ENCODE measurements at regions not wholly inside any gene's neighbourhood (a gene's known extent, or its start where the extent isn't known, plus 50 kb on each side); places are given as distances from the start of the nearest gene placed in this dataset.

DNA sequence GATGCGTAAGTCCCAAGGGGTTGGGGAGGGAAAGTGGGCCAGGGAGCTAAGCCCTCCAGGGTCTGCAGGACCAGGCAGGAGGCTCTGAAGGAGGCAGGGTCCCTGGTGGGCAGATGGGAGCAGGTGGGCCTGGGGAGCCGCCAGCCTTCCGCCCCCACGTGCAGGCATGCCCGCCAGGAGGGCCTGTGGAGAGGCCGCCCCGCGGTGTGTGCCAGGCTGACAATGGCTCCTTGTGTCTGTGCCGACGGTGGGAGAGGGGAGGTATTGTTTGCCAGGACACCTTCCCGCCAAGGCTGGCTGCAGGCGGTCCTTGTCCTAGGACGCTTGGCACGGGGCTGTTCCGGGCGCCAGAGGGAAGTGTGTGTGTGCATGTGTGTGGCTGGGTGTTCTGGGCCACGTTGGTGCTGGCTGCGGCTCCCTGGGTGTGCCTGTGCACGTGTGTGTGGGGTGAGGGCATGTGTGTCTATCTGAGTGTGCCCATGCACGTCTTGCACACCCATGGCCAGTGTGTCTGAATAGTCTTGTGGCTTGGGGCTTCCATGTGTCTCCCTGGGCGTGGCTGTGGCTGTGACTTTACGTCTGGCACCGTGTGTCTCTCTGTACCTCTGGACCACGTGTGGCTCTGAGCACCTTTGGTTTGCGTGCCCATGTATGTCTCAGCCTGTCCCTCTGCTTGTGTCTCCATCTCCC lies 153.0 kb downstream of the CEBPB start:
- H3K9me1 ChIP-seq (replicated peaks; ENCODE audit: control insufficient read depth, extremely low read depth, insufficient read depth, low read length): no peaks in the 10 kb centered on the region
- FAIRE-seq: no peak
- H3K9me3 ChIP-seq (replicated peaks; ENCODE audit: control insufficient read depth, insufficient read depth, low read length): no peaks in the 10 kb centered on the region
- no TSS peak for BruUV-seq (replicated peaks)
- POLR2A ChIA-PET: no interaction called here
- CTCF ChIA-PET: no interaction called here
- DNase-seq (ENCODE audit: low read depth, low spot score): no peak
- H3K79me2 ChIP-seq (ENCODE audit: control insufficient read depth, insufficient read depth, low read length): no peaks in the 10 kb centered on the region
- TF ChIP-seq POLR2AphosphoS5 (IDR thresholded peaks at IDR 0.05; ENCODE audit: insufficient read depth, low read depth, low read length) (no peak), EZH2 (IDR thresholded peaks at IDR 0.05; ENCODE audit: borderline replicate concordance, low read depth, low read length, severe bottlenecking) (no peak), FOS (IDR thresholded peaks at IDR 0.05; ENCODE audit: borderline replicate concordance, insufficient read depth, low read length) (no peak), MAX (IDR thresholded peaks at IDR 0.05; ENCODE audit: insufficient read depth, insufficient read length) (no peak), POLR2A (IDR thresholded peaks at IDR 0.05; ENCODE audit: low read depth, low read length) (no peak), GATA2 (IDR thresholded peaks at IDR 0.05; ENCODE audit: insufficient read depth, insufficient read length, low read depth, low read length) (no peak), MYC (IDR thresholded peaks at IDR 0.05; ENCODE audit: low read depth, low read length) (no peak), JUN (IDR thresholded peaks at IDR 0.05; ENCODE audit: borderline replicate concordance, insufficient read depth, insufficient read length, low read depth) (no peak)
- TF ChIP-seq, protein P1, sequence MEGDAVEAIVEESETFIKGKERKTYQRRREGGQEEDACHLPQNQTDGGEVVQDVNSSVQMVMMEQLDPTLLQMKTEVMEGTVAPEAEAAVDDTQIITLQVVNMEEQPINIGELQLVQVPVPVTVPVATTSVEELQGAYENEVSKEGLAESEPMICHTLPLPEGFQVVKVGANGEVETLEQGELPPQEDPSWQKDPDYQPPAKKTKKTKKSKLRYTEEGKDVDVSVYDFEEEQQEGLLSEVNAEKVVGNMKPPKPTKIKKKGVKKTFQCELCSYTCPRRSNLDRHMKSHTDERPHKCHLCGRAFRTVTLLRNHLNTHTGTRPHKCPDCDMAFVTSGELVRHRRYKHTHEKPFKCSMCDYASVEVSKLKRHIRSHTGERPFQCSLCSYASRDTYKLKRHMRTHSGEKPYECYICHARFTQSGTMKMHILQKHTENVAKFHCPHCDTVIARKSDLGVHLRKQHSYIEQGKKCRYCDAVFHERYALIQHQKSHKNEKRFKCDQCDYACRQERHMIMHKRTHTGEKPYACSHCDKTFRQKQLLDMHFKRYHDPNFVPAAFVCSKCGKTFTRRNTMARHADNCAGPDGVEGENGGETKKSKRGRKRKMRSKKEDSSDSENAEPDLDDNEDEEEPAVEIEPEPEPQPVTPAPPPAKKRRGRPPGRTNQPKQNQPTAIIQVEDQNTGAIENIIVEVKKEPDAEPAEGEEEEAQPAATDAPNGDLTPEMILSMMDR (IDR thresholded peaks at IDR 0.05; ENCODE audit: extremely low read depth in 1 of 2, insufficient read depth in 1 of 2, low read depth in 1 of 2, low read length in 2 of 2): no peak
- no peak overlapping the region for H3K4me3 ChIP-seq (replicated peaks in 1 of 3; ENCODE audit: insufficient read depth in 1 of 3, low read depth in 1 of 3, low read length in 3 of 3)
- H2AFZ ChIP-seq (ENCODE audit: low read depth, low read length): no peak overlapping the region
- no peak overlapping the region for H3K9ac ChIP-seq (replicated peaks; ENCODE audit: extremely low read depth, insufficient read depth, low read length)
- peaks cover 21% of the 10 kb centered on the region for H3K4me1 ChIP-seq (ENCODE audit: control insufficient read depth, extremely low read depth, insufficient read depth, low read length)
- intact Hi-C loops (cut with micrococcal nuclease): no loop called here
- H3K4me2 ChIP-seq (ENCODE audit: insufficient read depth, low read length): no peak overlapping the region
- dilution Hi-C loops (cut with MboI; ENCODE audit: extremely low pct_ligation_motif_present, low sequenced_read_pairs): no loop called here
- H3K27ac ChIP-seq (ENCODE audit: insufficient read depth, low read depth, low read length): no peak overlapping the region
- H4K20me1 ChIP-seq (replicated peaks; ENCODE audit: control insufficient read depth, extremely low read depth, insufficient read depth, low read length): no peaks in the 10 kb centered on the region
- H3K27me3 ChIP-seq (ENCODE audit: control insufficient read depth in 2 of 2, insufficient read depth in 2 of 2, low read length in 2 of 2): peaks cover 0 to 5% of the 10 kb centered on the region in 2 experiments
- H3K36me3 ChIP-seq (ENCODE audit: control insufficient read depth in 2 of 2, extremely low read depth in 1 of 2, insufficient read depth in 2 of 2, low read length in 2 of 2): no peaks in the 10 kb centered on the region

Data from endothelial cell of umbilical vein (primary cell).